Epithelial cell of prostate (primary cell): ENCODE measurements at regions not wholly inside any gene's neighbourhood (a gene's known extent, or its start where the extent isn't known, plus 50 kb on each side); places are given as distances from the start of the nearest gene placed in this dataset.
"Not testable (repeated sequence)": the region's sequence is repeated elsewhere in the genome, so short reads cannot be mapped to it uniquely, and the experiment has no call there.

Experiments used
- DNase-seq: peaks from one replicate; pipeline ENCODE4 v3.0.0-alpha.2; 2011; ENCODE audit warnings: low read depth, low spot score
- H3K27ac ChIP-seq: fragments of 450-650 bp; 2 replicates; pipeline ENCODE4 v1.5.1; 2017; ENCODE audit warnings: mild to moderate bottlenecking

DNA sequence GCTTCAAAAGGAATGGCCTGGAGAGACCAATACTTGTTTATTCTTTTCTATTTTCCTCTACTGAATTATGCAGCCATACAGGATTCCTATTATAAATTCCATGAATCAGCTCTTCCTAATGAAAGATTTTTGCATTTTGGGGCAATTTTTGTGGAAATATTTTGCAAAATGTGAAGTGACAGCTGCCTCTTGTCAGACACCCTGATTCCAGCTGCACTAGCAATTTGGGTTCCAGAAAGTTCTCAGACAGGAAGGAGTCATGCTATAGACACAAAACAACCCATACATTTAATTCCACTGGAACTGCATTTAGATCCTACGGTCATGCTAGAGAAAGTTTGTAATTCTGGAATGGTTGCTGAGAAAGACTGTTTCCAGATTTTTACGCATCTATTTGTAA is 119.5 kb downstream of the XCL2 start:
- DNase-seq, result no peak
- no peak overlapping the region for H3K27ac ChIP-seq

DNA sequence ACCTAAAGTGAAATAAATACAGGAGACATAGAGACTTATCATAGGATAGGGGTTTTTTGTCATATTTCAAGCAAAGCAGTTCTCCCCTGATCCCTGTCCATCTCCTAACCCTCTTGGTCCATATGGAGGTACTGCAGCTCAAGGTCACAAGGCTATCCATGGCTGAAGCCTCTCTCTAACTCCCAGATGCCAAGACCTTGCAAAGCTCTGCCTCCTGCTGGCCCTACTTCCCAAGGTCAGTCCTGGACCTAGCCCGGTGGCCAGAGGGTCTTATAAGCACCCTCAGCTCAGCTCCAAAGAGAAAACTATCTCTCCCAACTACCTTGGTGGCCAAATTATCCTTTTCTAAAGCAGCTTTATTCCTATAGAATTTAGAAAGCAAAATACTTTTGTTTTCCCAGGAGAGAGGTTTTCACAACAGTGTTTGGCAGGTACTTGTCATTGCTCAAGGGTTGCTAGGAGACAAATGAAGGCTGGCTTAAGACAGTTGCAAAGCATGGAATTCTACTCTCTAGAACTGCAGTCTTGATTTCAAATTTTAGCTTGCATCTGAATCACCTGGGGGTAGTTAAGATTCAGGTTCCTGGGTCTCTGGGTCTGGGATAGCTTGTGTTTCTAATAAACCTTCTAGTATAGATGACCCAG is 121.5 kb downstream of the XCL2 start:
- H3K27ac ChIP-seq, result no peak overlapping the region
- no peak for DNase-seq

DNA sequence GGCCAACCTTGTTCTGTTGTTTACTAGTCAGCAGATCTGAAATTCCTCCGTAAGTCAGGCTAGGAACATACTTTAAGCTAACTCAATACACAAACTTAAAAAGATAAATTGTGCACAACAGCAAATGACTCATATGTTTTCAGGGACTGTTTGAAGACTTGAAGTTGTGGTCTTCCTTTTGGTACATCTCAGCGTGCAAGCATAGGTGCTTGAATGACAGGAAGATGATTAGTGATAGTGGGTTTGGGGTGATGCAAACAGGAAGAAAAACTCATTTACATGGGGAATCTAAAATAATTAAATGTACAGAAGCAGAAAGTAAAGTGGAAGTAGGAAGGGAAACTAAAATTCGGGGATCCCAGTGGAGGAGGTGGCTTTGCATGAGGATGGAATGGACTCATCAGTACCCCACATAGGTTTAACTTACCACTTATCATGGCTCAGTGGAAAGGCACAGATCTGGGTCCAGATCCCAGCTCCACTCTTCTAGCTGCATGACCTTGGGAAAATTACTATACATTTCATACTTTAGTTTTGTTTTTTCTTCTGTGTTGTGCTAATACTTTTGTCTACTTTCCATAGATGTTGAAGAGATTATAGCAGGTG is 122.3 kb downstream of the XCL2 start:
- no peak overlapping the region for H3K27ac ChIP-seq
- DNase-seq, result no peak

DNA sequence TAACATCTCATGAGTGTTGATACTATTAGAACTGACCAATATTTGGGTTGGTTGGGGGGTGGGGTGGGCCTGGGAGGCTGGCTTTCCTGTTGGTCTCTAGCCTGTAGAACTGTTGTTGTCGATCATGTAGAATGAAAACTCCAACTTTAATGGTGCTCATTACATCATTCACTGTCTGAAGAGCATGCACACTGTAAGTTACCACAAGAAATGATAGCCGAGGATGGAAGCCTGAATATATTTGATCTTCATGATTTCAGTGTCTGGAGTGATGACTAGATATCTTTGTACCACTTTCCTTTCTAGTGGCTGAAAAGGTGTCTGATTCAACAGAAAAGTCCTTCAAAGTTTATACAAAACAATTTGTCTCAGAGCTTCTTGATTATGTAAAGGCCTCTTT is 123.6 kb downstream of the XCL2 start:
- DNase-seq, result no peak
- H3K27ac ChIP-seq, result no peak overlapping the region

DNA sequence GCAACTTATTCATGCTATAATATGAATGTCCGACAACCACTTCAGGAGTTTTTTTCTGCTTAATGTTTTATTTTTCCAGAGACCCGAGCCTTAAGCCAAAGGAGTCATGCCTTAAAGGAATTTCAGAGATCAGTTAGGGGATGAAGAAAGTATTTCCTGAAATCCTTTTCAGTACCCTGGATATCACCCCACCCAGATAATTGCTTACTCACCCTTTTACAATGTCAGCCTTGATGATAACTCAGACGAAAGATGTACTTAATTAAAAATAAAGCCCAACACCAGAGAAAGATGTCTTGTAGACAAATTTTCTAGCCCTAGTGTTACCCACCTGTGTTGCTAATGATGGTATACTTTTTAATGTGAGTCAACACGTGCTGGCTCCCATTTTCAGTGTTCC is 124.1 kb downstream of the XCL2 start:
- H3K27ac ChIP-seq, result no peak overlapping the region
- no peak for DNase-seq

DNA sequence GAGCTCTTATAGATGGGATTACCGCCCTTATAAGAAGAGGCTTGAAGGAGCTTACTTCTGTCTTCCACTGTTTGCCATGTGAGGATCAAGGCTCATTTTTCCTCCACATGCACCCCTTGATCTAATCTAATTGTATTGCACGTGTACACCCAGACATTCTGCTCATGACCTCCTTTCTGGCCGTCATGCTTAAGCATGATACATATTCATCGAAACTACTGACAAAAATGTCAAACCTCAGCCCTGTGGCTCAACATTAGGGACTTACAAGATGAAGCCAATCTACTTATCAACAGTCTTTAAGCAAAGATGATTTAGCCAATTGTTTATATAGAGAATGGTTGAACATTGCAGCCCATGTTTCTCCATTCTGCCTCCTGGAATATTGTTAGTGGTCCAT is 127.6 kb downstream of the XCL2 start:
- DNase-seq, result no peak
- no peak overlapping the region for H3K27ac ChIP-seq

DNA sequence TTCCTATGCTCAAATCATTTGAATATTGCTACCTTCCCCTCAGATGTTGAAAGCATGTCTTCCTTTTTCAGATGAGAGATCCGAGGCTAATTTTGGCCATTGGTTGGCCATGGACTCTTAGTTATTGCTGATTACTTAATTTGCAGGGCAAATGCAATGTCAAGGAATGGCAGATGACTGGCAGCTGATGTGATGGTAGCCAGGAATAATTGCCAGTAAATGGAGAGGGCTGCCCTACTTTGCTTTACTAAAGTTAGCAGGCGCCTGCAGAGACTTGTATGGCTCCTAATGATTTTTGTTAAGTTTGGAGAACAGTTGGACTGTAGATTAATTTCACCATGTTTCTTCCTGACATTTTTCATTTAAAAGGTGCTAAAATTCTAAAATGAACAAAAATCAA is 128.9 kb downstream of the XCL2 start:
- no peak for DNase-seq

DNA sequence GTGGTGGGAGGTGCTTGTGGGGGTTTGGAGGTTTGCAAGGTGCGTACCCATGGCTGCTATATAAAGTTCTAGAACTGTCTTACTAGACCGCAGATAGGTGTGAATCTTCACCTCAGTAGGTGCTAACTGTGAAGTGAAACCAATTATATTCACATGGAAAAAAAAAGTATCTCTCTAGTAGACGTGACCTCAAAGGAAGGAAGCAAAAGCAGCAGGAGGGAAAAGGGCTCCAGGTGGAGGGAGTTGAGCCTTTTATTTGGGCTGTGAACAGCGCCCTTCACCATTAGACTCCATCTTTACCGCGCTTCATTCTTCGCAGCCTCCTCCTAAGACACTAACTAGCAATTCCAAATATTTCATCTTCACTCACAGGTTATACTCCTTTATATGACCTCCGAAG is 129.8 kb downstream of the TBX19 start:
- DNase-seq, result no peak
- H3K27ac ChIP-seq, result no peak overlapping the region

More for the DNA sequence above, 128.9 kb downstream of the XCL2 start:
- no peak overlapping the region for H3K27ac ChIP-seq

DNA sequence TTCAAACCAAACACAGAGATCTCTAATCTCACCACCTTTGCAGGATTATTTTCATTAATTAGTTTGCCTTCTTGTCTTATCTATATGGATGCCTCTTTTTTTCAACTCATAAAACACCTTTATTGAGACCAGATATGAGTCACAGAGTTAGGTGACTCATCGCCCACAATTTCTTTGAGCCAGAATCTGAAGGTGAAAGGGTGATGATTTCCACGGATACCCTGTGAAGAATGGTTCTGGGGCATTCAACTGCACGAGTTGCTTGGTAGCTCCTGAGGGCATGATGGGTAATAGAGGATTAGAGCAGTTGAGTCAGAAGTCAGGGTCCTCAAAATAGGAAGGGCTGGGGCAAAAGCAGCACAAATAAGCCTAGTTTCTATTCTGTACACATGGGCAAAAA is 128.2 kb downstream of the TBX19 start:
- peak; percentile 33 for DNase-seq
- no peak overlapping the region for H3K27ac ChIP-seq

DNA sequence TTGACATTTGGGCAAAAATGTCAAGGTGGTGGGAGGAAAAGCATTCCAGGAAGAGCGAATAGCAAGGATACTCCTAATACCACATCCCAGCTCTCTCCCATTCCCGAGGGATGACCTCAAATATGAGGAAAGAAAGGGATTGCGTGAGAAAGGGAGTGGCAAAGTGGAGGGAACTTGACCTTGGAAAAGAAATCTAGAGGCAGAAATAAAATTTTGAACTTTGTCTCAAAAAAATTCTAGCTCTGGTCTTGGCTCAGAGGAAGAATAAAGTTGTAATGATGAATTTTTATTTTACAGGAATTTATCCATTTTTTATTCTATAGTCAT is 127.8 kb downstream of the TBX19 start:
- DNase-seq, result no peak
- H3K27ac ChIP-seq, result no peak overlapping the region

DNA sequence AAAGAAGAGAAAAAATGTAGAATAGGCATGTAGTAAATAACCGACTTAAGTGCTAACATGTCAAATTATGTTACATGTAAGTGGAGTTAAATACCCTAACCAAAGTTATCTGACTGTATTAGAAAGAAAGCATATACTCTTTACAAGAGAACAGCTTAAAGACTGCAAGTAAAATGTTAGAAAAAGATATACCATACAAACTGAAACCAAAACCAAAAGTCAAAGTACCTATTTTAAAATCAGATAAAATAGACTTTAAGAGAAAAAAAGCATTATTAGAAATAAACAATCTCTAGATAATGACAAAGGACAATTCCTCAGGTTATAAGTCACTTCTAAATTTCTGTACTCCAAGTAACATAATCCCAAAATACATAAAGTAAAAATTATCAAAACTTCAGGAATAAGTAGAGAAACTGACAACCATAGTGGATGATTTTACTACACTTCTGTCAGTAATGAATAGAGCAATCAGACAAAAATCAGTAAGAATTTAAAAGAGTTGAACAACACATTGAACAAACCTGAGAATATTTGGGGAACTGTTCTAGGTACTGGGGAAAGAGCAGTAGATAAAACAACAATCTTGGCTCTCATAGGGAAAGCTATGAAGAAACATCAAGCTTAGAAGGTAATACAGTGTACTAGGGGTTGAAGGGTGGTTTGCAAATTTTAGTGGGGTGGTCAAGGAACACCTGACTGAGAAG is 127.3 kb downstream of the TBX19 start:
- no peak overlapping the region for H3K27ac ChIP-seq
- no peak for DNase-seq

DNA sequence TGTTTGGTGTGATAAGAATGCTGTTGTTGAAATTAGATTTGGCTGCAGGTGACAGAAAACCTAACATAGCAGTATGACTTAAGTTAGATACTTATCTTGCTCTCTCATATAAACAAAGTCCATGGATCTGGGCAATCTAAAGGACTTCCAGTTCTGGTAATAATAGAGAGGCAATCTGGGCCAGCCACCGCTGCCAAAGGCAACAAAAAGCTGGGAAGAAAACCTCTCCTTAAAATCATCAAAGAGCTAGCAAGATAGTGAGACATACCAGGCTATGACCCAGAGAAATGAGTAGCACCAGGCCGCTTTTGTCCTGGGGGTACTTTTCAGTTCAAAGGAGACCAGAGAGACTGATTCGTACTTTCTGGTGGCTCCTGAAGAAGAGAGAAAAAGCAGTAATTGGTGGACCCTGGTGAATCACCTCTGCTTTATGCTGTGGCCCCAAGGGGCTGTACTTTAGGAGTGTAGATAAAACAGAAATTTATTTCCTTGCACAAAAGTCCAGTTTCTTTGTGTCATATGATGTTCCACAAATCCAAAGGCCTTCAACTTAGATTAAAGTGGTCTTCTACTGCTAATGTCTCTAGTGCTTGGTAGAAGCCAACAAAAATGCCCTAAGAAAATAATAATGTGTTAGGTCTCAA is 125.4 kb downstream of the TBX19 start:
- DNase-seq, result no peak

DNA sequence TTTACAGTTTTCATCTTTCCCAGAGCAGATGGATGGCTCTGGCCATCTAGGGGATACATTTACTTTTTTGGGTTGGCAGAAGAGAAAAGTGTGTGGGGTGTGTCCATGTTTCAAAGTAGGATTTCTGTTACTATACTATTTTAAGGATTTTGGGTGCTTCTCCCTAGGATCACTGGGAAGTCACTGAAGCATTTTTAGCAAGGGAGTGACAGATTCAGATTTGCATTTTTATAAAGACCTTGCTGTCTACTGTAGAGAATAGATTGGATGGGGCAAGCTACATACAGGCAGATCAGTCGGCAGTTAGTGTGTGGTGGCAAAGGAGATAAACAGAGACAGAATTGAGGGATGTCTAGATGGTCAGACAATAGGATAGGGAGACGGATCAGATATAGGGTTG is 122.5 kb downstream of the TBX19 start:
- DNase-seq, result no peak
- H3K27ac ChIP-seq, result no peak overlapping the region

More for the DNA sequence above, 125.4 kb downstream of the TBX19 start:
- H3K27ac ChIP-seq, result no peak overlapping the region

DNA sequence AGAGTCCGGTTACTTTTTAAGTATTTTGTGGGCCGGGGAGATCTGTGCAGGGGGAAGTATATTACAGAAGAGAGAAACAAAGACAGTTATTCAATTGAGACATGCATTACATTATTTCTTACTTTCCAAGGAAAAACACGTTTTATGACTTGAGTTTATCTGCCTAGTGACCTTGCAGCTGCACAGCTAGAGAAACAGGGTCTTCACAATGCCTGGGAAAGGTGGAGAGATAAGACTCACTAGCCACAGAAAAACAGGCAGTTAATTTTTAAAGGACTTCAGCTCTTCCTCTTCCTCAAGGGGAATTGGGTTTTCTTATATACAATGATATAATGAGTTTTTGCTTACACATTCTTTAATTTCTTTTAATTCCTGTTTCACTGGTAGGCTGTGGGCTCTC is 121.8 kb downstream of the TBX19 start:
- not testable (repeated sequence) for H3K27ac ChIP-seq, DNase-seq

DNA sequence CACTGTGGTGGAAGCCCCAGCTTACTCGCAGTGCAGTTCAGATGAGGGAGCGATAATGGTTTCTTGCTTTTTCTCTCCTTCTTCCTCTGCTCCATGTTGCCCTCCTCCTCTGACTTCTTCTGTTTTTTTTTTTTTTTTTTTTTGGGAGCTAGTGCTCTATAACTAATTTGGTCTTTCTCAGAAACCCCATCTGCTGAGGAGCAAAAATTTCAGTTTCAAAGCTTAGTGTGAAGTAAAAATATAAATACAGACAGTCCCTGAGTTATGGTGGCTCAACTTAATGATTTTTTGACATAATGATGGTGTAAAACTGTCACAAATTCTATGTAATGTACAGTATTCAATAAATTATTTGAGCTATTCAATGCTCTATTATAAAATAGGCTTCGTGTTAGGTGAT is 120.7 kb downstream of the TBX19 start:
- no peak for DNase-seq
- H3K27ac ChIP-seq, result no peak overlapping the region

DNA sequence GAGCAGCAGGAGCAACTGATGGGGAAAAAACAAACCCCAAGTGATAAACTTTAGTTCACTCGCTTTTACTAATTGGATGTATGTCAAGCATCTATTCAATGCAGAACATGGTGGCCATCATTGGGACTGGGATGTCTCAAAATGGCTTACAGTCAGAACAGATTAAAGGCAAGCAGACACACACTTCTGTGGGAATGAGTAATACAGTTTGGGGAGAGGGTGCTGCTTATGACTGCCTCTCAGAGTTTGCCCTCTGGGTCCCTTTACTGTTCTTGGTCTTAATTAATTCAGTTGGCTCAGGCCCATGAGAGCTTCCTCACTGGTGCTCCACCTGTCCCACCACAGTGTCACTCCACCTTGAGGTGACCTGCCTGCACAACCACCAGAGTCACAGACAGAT is 119.5 kb downstream of the TBX19 start:
- no peak for DNase-seq
- no peak overlapping the region for H3K27ac ChIP-seq

DNA sequence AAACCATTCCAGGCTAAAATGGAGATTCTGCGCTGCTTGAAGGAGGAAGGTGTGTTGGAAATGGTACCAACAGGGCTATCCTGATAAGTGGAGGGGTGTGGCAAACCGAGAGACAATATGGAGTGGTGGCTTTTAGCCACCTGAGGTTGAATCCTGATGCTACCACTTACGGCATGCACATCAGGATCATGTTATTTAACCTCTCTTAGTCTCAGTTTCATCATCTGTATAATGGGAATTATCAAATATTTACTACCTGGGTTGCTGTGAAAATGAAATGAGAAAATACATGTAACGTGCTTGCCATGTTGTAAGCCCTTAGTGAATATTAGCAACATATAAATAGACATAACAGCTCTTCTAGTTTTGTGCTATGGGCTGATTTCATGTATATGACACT is 117.1 kb downstream of the TBX19 start:
- no peak for DNase-seq
- no peak overlapping the region for H3K27ac ChIP-seq

DNA sequence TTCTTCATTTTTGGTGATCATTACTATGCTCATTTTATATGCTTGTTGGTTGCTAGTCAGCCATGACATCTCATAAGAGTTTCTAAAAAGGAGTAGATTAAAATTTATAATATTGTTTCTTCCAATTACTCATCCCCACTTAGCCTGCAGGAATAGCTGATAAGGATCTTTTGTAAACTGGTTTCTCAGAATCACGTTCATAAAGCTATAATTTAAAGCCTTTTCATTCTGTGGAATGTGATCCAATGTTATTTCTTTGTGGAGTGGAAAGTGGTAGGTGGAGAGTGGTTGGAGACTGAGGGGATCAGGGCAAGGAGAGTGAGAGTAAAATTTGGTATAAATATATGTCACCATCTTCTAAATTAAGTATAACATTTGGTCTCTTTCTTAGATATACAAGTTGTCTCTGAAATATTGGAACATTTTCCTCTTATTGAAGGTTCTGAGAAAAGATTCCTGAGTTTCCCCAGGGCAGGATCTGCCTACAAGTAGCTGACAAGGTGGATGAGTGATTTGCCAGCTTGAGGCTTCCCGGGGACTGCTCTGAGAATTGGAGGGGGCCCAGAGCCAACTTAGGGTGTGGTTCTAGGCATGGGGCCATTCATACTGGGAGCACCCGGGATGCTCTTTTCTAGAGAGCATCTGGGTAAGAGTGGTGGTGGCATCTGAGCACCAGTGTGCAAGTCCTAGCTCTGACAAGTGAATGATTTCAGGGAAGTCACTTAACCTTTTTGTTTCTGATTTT is 116.4 kb downstream of the TBX19 start:
- DNase-seq, result no peak
- H3K27ac ChIP-seq, result no peak overlapping the region

DNA sequence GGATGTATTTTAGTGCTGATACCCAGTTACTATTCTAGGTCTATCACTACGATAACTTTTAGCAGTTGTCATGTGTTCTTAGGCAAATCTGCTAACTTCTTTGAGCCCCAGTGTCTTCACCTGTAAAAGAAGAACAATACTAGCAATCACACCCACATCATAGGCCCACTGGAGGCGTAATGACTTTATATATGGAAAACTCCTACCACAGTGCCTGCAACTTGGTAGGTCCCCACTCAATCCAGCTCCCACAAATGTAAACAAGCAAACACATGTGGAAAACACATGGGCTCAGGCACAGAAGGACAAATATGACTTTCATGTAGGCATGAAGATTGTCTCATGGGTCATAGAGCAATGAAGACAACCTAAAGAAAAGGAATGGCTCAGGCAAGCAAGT is 115.8 kb downstream of the TBX19 start:
- H3K27ac ChIP-seq, result no peak overlapping the region
- no peak for DNase-seq

DNA sequence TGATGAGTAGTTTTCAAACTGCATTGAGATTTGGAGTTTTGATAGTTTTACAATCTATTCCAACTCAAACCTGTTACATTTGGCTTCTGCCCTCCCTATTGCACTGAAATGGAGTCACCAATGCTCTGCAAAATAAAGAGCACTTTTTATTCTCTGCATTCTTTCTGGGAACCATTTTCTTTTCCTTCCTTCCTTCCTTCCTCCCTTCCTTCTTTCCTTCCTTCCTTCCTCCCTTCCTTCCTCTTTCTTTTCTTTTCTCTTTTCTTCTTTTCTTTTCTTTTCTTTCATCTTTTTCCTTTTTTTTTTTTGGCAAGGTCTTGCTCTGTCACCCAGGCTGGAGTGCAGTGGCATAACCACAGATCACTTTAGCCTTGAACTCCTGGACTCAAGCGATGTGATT is 114.2 kb downstream of the TBX19 start:
- no peak for DNase-seq
- H3K27ac ChIP-seq, result no peak overlapping the region
